ENCODE measurements at regions not wholly inside any gene's neighbourhood (a gene's known extent, or its start where the extent isn't known, plus 50 kb on each side); places are given as distances from the start of the nearest gene placed in this dataset.

DNA sequence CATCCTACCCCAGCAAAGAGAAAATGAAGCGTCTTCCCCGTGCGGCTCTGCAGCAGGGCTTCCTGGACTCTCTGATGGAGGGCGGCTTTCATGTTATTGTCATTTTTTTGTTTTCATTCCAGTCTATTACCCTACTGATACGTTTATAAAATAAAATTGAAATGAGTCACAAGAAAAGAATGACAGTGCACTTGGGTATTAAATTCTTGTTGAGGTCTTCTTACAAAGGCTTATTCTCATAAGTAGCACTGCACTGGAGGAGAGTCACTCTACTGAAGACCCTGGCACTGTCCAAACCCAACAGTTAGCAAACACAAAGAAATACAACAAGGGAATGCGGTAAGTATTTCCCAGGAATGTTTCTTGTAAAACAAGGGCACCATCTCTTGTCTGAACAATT is 379.3 kb downstream of the MAFB start:
- no peak for TF ChIP-seq EZH2 (IDR thresholded peaks at IDR 0.05; ENCODE audit: borderline replicate concordance, low read length)
- no peak for TF ChIP-seq CTCF (conservative IDR thresholded peaks at IDR 0.05 in 1 of 2, IDR thresholded peaks at IDR 0.05 in 1 of 2; ENCODE audit: extremely low read depth in 1 of 2, insufficient read depth in 1 of 2, low read depth in 1 of 2, low read length in 2 of 2)
